Panc1 (cell line): ENCODE measurements at regions not wholly inside any gene's neighbourhood (a gene's known extent, or its start where the extent isn't known, plus 50 kb on each side); places are given as distances from the start of the nearest gene placed in this dataset.

Experiments
- POLR2AphosphoS5 ChIP-seq: IDR thresholded peaks from 2 replicates; pipeline ENCODE4 v1.6.1; 2012; ENCODE audit warnings: mild to moderate bottlenecking, low read depth, low read length, moderate library complexity
- SIN3A ChIP-seq: IDR thresholded peaks from 2 replicates; pipeline ENCODE4 v1.6.1; 2012; ENCODE audit warnings: low read depth, mild to moderate bottlenecking, low read length, moderate library complexity, borderline replicate concordance; ENCODE audit not compliant: insufficient read depth
- TCF7L2 ChIP-seq: IDR thresholded peaks from 2 replicates; pipeline ENCODE4 v1.6.1; 2011; ENCODE audit warnings: mild to moderate bottlenecking, low read depth, low read length, inconsistent platforms
- TF ChIP-seq, protein P1 (sequence below): fragments of 450-650 bp; IDR thresholded peaks from 2 replicates; pipeline ENCODE4 v1.5.1; 2017; ENCODE audit warnings: mild to moderate bottlenecking
- TF ChIP-seq, protein P2 (sequence below), 2 experiments: IDR thresholded peaks; 2 replicates each; pipeline ENCODE4 v1.6.1; 2011 to 2012; ENCODE audit warnings: low read depth in 2 of 2, control low read depth in 1 of 2, low read length in 1 of 2, mild to moderate bottlenecking in 1 of 2, moderate library complexity in 1 of 2; ENCODE audit not compliant: insufficient read depth in 1 of 2

DNA sequence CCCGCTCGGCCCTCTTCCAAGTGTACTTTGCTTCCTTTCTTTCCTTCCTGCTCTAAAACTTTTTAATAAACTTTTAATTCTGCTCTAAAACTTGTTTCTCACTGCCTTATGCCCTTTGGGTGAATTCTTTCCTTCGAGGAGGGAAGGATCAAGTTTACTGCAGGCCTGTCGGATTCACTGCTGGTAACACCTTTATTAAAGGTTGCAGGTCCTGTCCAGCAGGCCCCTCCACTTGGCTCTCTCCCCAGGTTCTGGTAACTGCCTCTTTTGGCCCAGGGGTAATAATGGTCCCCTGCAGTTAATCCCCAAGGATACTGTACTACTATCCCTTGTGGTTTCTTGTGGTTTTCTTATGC is 152.7 kb upstream of the EEA1 start:
- TF ChIP-seq, protein P1, sequence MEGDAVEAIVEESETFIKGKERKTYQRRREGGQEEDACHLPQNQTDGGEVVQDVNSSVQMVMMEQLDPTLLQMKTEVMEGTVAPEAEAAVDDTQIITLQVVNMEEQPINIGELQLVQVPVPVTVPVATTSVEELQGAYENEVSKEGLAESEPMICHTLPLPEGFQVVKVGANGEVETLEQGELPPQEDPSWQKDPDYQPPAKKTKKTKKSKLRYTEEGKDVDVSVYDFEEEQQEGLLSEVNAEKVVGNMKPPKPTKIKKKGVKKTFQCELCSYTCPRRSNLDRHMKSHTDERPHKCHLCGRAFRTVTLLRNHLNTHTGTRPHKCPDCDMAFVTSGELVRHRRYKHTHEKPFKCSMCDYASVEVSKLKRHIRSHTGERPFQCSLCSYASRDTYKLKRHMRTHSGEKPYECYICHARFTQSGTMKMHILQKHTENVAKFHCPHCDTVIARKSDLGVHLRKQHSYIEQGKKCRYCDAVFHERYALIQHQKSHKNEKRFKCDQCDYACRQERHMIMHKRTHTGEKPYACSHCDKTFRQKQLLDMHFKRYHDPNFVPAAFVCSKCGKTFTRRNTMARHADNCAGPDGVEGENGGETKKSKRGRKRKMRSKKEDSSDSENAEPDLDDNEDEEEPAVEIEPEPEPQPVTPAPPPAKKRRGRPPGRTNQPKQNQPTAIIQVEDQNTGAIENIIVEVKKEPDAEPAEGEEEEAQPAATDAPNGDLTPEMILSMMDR = no peak
- TF ChIP-seq TCF7L2 (no peak), POLR2AphosphoS5 (no peak), SIN3A (no peak)
- TF ChIP-seq, protein P2, sequence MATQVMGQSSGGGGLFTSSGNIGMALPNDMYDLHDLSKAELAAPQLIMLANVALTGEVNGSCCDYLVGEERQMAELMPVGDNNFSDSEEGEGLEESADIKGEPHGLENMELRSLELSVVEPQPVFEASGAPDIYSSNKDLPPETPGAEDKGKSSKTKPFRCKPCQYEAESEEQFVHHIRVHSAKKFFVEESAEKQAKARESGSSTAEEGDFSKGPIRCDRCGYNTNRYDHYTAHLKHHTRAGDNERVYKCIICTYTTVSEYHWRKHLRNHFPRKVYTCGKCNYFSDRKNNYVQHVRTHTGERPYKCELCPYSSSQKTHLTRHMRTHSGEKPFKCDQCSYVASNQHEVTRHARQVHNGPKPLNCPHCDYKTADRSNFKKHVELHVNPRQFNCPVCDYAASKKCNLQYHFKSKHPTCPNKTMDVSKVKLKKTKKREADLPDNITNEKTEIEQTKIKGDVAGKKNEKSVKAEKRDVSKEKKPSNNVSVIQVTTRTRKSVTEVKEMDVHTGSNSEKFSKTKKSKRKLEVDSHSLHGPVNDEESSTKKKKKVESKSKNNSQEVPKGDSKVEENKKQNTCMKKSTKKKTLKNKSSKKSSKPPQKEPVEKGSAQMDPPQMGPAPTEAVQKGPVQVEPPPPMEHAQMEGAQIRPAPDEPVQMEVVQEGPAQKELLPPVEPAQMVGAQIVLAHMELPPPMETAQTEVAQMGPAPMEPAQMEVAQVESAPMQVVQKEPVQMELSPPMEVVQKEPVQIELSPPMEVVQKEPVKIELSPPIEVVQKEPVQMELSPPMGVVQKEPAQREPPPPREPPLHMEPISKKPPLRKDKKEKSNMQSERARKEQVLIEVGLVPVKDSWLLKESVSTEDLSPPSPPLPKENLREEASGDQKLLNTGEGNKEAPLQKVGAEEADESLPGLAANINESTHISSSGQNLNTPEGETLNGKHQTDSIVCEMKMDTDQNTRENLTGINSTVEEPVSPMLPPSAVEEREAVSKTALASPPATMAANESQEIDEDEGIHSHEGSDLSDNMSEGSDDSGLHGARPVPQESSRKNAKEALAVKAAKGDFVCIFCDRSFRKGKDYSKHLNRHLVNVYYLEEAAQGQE (IDR thresholded peaks at IDR 0.05; ENCODE audit: insufficient read depth in 1 of 2, low read depth in 2 of 2, low read length in 1 of 2) = no peak
